ENCODE measurements at regions not wholly inside any gene's neighbourhood (a gene's known extent, or its start where the extent isn't known, plus 50 kb on each side); places are given as distances from the start of the nearest gene placed in this dataset.

- TF ChIP-seq ETS1 (IDR thresholded peaks at IDR 0.05) (no peak), ZNF462 (CRISPR knock-in tag; IDR thresholded peaks at IDR 0.05) (no peak)
Measured at GRCh38 chr9:108637340-108637739, 218.4 kb downstream of the ACTL7B start (continued).

GRCh38 chr9:108636013-108636412 is 219.8 kb downstream of the ACTL7B start:
- Histone ChIP-seq H3K9me2 (ENCODE audit: insufficient read depth) (no peaks in the 10 kb centered on the region), H4K20me1 (replicated peaks; ENCODE audit: insufficient read depth) (no peaks in the 10 kb centered on the region), H3K4me2 (no peak overlapping the region), H3K4me3 (no peak overlapping the region), H3K27ac (ENCODE audit: low read depth) (no peak overlapping the region), H3K79me2 (replicated peaks; ENCODE audit: insufficient read depth) (no peaks in the 10 kb centered on the region), H3F3A (replicated peaks; ENCODE audit: low read depth) (no peaks in the 10 kb centered on the region), H3K4me1 (ENCODE audit: insufficient read depth) (no peaks in the 10 kb centered on the region), H3K27me3 (ENCODE audit: insufficient read depth) (no peaks in the 10 kb centered on the region), H3K36me3 (ENCODE audit: insufficient read depth) (no peaks in the 10 kb centered on the region), H2AFZ (no peak overlapping the region)
- peak; percentile 52 for DNase-seq (ENCODE audit: low spot score)
- ATAC-seq: peak; percentile 72
- Mint-ChIP-seq H3K36me3 (ENCODE audit: low read depth) (no peaks in the 10 kb centered on the region), H3K4me3 (no peak overlapping the region), H3K9me3 (no peaks in the 10 kb centered on the region), H3K27ac (no peak overlapping the region), H3K4me1 (peaks cover 16% of the 10 kb centered on the region), H3K27me3 (ENCODE audit: insufficient read depth, low read depth, poor library complexity) (no peaks in the 10 kb centered on the region)
- no peak for TF ChIP-seq REST (IDR thresholded peaks at IDR 0.05; ENCODE audit: unreplicated experiment)
- TF ChIP-seq JUNB (IDR thresholded peaks at IDR 0.05; ENCODE audit: unreplicated experiment): no peak
- TF ChIP-seq CREB1 (CRISPR knock-in tag; IDR thresholded peaks at IDR 0.05; ENCODE audit: low read depth): no peak
- no peak for TF ChIP-seq EZH2 (IDR thresholded peaks at IDR 0.05; ENCODE audit: low read depth, unreplicated experiment)
- TF ChIP-seq ZNF114 (CRISPR knock-in tag; IDR thresholded peaks at IDR 0.05): no peak
- TF ChIP-seq EZH2phosphoT487 (IDR thresholded peaks at IDR 0.05; ENCODE audit: unreplicated experiment): no peak

Data from GM23338 (cell line).